CD14-positive monocyte (primary cell): ENCODE measurements at regions not wholly inside any gene's neighbourhood (a gene's known extent, or its start where the extent isn't known, plus 50 kb on each side); places are given as distances from the start of the nearest gene placed in this dataset.

Source experiments
- DNase-seq, 3 donors: peaks; one replicate each; pipeline ENCODE4 v3.0.0-alpha.2; 2011 to 2022
- H2AFZ ChIP-seq: 2 replicates; pipeline ENCODE4 v1.6.0; 2012; ENCODE audit warnings: mild to moderate bottlenecking, low read depth, low read length, inconsistent platforms; ENCODE audit not compliant: insufficient read depth, poor library complexity, severe bottlenecking
- H3K27ac ChIP-seq, 2 donors: 1 replicate in 1 of 2; 2 replicates in 1 of 2; pipeline ENCODE4 v1.5.1; 2012 to 2013; ENCODE audit warnings: low read length in 2 of 2, control low read depth in 1 of 2, inconsistent platforms in 1 of 2, low read depth in 1 of 2, mild to moderate bottlenecking in 1 of 2
- H3K27me3 ChIP-seq, 2 donors: one replicate each; pipeline versions ENCODE4 v1.6.0 to v1.6.1; 2011 to 2013; ENCODE audit warnings: low read length in 2 of 2; ENCODE audit not compliant: control insufficient read depth in 2 of 2, insufficient read depth in 2 of 2
- H3K36me3 ChIP-seq, 2 donors: replicated peaks in 1 of 2; 1 replicate in 1 of 2; 2 replicates in 1 of 2; pipeline versions ENCODE4 v1.5.1 to v1.6.1; 2012 to 2013; ENCODE audit warnings: low read length in 2 of 2, control low read depth in 1 of 2, inconsistent platforms in 1 of 2, mild to moderate bottlenecking in 1 of 2; ENCODE audit not compliant: insufficient read depth in 2 of 2, control insufficient read depth in 1 of 2
- H3K4me1 ChIP-seq, 2 donors: 1 replicate in 1 of 2; 2 replicates in 1 of 2; pipeline versions ENCODE4 v1.5.1 to v1.6.1; 2012 to 2013; ENCODE audit warnings: low read length in 2 of 2, control low read depth in 1 of 2, inconsistent platforms in 1 of 2, mild to moderate bottlenecking in 1 of 2, moderate library complexity in 1 of 2; ENCODE audit not compliant: insufficient read depth in 2 of 2, control insufficient read depth in 1 of 2
- H3K4me2 ChIP-seq: replicated peaks from 2 replicates; pipeline ENCODE3; 2012; ENCODE audit warnings: low read length, moderate library complexity, mild to moderate bottlenecking; ENCODE audit not compliant: poor library complexity, severe bottlenecking; ENCODE audit errors: extremely low read depth
- H3K4me3 ChIP-seq, 3 experiments: fragments of 200-600 bp in 1 of 3; sonication (generic) in 1 of 3; replicated peaks in 1 of 3; 1 replicate in 2 of 3; 2 replicates in 1 of 3; pipeline ENCODE4 v1.5.1; 2011 to 2013; ENCODE audit warnings: low read length in 3 of 3, mild to moderate bottlenecking in 3 of 3, control low read depth in 2 of 3, low read depth in 2 of 3, inconsistent platforms in 1 of 3, moderate library complexity in 1 of 3
- H3K79me2 ChIP-seq: 2 replicates; pipeline ENCODE4 v1.6.0; 2012; ENCODE audit warnings: mild to moderate bottlenecking, control low read depth, inconsistent platforms, low read length, moderate library complexity; ENCODE audit not compliant: insufficient read depth
- H3K9ac ChIP-seq: 2 replicates; pipeline ENCODE4 v1.6.0; 2017; ENCODE audit warnings: low read length, mild to moderate bottlenecking; ENCODE audit not compliant: insufficient read depth, poor library complexity, severe bottlenecking
- H3K9me3 ChIP-seq, 2 donors: replicated peaks in 1 of 2; 1 replicate in 1 of 2; 2 replicates in 1 of 2; pipeline versions ENCODE4 v1.5.1 to v1.6.1; 2012 to 2013; ENCODE audit warnings: low read length in 2 of 2, control low read depth in 1 of 2; ENCODE audit not compliant: control insufficient read depth in 1 of 2, insufficient read depth in 1 of 2
- H4K20me1 ChIP-seq: 2 replicates; pipeline ENCODE4 v1.6.0; 2012; ENCODE audit warnings: mild to moderate bottlenecking, low read length, control low read depth, moderate library complexity; ENCODE audit not compliant: insufficient read depth
- H3K27ac Mint-ChIP-seq, 7 donors: one replicate each; pipeline ENCODE4 v1.8.0; 2020; ENCODE audit warnings: mild to moderate bottlenecking in 7 of 7, mixed read lengths in 7 of 7, moderate library complexity in 6 of 7, inconsistent platforms in 2 of 7
- H3K27me3 Mint-ChIP-seq, 3 donors: one replicate each; pipeline ENCODE4 v1.8.0; 2021 to 2022; ENCODE audit warnings: low read depth in 3 of 3, mild to moderate bottlenecking in 3 of 3, mixed read lengths in 3 of 3, moderate library complexity in 3 of 3, inconsistent platforms in 1 of 3
- H3K36me3 Mint-ChIP-seq, 2 donors: one replicate each; pipeline ENCODE4 v1.8.0; 2020; ENCODE audit warnings: mixed read lengths in 2 of 2, inconsistent platforms in 1 of 2, mild to moderate bottlenecking in 1 of 2
- H3K4me1 Mint-ChIP-seq: one replicate; pipeline ENCODE4 v1.8.0; 2020; ENCODE audit warnings: mild to moderate bottlenecking, mixed read lengths
- H3K4me3 Mint-ChIP-seq, 2 donors: one replicate each; pipeline ENCODE4 v1.8.0; 2020; ENCODE audit warnings: mild to moderate bottlenecking in 2 of 2, mixed read lengths in 2 of 2, moderate library complexity in 1 of 2
- H3K9me3 Mint-ChIP-seq, 7 donors: one replicate each; pipeline ENCODE4 v1.8.0; 2020 to 2022; ENCODE audit warnings: mixed read lengths in 7 of 7, mild to moderate bottlenecking in 6 of 7, moderate library complexity in 6 of 7, inconsistent platforms in 2 of 7
- WGBS: methylation state at CpG from one replicate; pipeline ENCODE4 v1.1.5; 2013; ENCODE audit warnings: missing lambda C conversion rate; ENCODE audit not compliant: insufficient coverage; 5-methylcytosine and 5-hydroxymethylcytosine counted together
- intact Hi-C, 2 donors: fragments of 100-400 bp; cut with micrococcal nuclease; formaldehyde crosslinking; loops; one replicate each; pipeline versions ENCODE4 v1.15.0 to v1.15.1; 2023
- TF ChIP-seq, protein P1 (sequence below): fragments of 200-600 bp; IDR thresholded peaks from one replicate; pipeline ENCODE4 v1.8.0; 2022; ENCODE audit warnings: antibody characterized with exemption, mild to moderate bottlenecking

DNA sequence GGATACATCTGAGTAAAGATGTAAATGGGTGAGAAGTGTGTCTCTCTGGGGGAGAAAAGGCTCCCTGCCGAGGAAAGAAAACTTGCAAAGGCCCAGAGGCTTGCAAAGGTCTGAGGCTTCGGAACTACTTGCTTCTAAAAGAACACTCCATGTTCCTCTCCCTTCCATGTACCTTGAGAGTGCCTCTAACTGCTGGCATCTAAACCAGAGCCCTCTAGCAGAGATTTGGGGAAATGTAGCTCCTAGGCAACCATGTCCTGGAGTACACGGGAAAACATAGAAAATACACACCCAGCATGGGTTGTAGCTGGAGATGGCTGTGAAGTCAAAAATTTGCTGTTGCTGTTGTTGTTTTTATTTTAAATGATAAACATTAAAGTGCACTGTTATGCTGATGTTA lies 151.6 kb downstream of the SYK start:
- no CpG with 5 or more reads among the region's 3 CpGs for WGBS
- Histone ChIP-seq H3K27me3 (peaks cover 0 to 5% of the 10 kb centered on the region in 2 donors), H3K36me3 (no peaks in the 10 kb centered on the region), H3K4me1 (no peaks in the 10 kb centered on the region), H3K4me2 (no peak overlapping the region), H3K9ac (no peak overlapping the region), H2AFZ (no peak overlapping the region), H4K20me1 (no peaks in the 10 kb centered on the region), H3K9me3 (no peaks in the 10 kb centered on the region), H3K79me2 (no peaks in the 10 kb centered on the region), H3K4me3 (no peak overlapping the region), H3K27ac (no peak overlapping the region)
- DNase-seq, result no peak
- Mint-ChIP-seq H3K9me3 (peaks cover 0 to 2% (median 0%) of the 10 kb centered on the region in 7 donors), H3K27ac (no peak overlapping the region), H3K27me3 (peaks cover 1 to 2% (median 2%) of the 10 kb centered on the region in 3 donors), H3K4me1 (no peaks in the 10 kb centered on the region), H3K36me3 (no peaks in the 10 kb centered on the region), H3K4me3 (no peak overlapping the region)
- intact Hi-C loops, result no loop called here
- TF ChIP-seq, protein P1, sequence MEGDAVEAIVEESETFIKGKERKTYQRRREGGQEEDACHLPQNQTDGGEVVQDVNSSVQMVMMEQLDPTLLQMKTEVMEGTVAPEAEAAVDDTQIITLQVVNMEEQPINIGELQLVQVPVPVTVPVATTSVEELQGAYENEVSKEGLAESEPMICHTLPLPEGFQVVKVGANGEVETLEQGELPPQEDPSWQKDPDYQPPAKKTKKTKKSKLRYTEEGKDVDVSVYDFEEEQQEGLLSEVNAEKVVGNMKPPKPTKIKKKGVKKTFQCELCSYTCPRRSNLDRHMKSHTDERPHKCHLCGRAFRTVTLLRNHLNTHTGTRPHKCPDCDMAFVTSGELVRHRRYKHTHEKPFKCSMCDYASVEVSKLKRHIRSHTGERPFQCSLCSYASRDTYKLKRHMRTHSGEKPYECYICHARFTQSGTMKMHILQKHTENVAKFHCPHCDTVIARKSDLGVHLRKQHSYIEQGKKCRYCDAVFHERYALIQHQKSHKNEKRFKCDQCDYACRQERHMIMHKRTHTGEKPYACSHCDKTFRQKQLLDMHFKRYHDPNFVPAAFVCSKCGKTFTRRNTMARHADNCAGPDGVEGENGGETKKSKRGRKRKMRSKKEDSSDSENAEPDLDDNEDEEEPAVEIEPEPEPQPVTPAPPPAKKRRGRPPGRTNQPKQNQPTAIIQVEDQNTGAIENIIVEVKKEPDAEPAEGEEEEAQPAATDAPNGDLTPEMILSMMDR, result no peak

DNA sequence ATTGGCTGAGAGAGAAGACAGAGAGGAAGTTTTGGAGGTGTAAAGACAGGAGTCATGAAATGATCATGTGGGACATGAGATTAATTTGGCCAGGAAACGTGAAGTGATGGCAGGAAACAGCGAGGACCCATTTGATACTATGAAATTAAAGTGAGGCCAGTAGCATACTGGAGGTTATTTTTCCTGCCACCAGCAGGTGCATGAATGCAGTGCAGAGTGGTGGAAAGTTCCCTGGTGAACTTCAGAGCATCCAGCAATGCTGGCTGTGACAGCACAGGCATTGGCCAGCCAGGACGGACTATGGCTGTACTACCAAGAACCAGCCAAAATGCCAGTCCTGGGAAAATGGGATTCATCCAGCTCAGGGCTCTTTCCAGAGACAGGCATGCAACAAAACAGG lies 152.2 kb downstream of the SYK start:
- intact Hi-C loops, result no loop called here
- H2AFZ ChIP-seq, result no peak overlapping the region
- no peaks in the 10 kb centered on the region for H3K36me3 ChIP-seq
- H3K9me3 ChIP-seq, result no peaks in the 10 kb centered on the region
- Mint-ChIP-seq H3K27ac (peak overlapping the region in 1 of 7 donors; percentile 2), H3K4me1 (no peaks in the 10 kb centered on the region), H3K36me3 (no peaks in the 10 kb centered on the region), H3K9me3 (peaks cover 0 to 2% (median 0%) of the 10 kb centered on the region in 7 donors), H3K27me3 (peaks cover 1 to 2% (median 2%) of the 10 kb centered on the region in 3 donors), H3K4me3 (no peak overlapping the region)
- H3K79me2 ChIP-seq, result no peaks in the 10 kb centered on the region
- WGBS, result 94% methylated on average over 1 of the region's 3 CpGs
- H3K27ac ChIP-seq, result no peak overlapping the region
- TF ChIP-seq, protein P1, result no peak
- no peaks in the 10 kb centered on the region for H4K20me1 ChIP-seq
- no peaks in the 10 kb centered on the region for H3K4me1 ChIP-seq
- H3K9ac ChIP-seq, result no peak overlapping the region
- no peak overlapping the region for H3K4me2 ChIP-seq
- peaks cover 0 to 3% of the 10 kb centered on the region in 2 donors for H3K27me3 ChIP-seq
- no peak overlapping the region for H3K4me3 ChIP-seq
- DNase-seq, result no peak
